VCaP (cell line): ENCODE measurements at regions not wholly inside any gene's neighbourhood (a gene's known extent, or its start where the extent isn't known, plus 50 kb on each side); places are given as distances from the start of the nearest gene placed in this dataset.

Experiments
- H3K27ac ChIP-seq: fragments of 450-650 bp; 2 replicates; pipeline ENCODE4 v1.5.1; 2017
- TF ChIP-seq, protein P1 (sequence below): fragments of 450-650 bp; conservative IDR thresholded peaks from 2 replicates; pipeline ENCODE4 v1.5.1; 2017; ENCODE audit warnings: mild to moderate bottlenecking, moderate library complexity

DNA sequence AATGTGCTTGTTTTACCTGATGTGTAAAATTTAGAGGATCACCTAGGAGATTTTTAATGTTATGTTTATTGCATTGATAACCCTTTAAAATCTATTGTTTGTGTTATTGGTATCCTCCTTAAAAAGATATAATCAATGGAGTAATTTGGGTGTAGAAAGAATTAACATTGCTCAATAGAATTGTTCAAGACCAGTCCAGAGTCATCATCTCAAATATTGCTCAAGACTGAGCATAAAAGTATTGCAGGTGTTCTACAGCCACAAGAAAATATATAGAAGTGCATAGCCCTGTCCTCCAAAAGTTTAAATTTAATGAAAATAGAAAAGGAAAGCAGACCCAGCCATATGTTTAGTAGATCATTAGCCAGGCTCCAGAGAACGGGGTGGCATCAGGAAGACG is 102.5 kb upstream of the ARID2 start:
- no peak overlapping the region for H3K27ac ChIP-seq

GRCh38 chr12:45627407-45628069 is 102.0 kb upstream of the ARID2 start:
- TF ChIP-seq, protein P1, sequence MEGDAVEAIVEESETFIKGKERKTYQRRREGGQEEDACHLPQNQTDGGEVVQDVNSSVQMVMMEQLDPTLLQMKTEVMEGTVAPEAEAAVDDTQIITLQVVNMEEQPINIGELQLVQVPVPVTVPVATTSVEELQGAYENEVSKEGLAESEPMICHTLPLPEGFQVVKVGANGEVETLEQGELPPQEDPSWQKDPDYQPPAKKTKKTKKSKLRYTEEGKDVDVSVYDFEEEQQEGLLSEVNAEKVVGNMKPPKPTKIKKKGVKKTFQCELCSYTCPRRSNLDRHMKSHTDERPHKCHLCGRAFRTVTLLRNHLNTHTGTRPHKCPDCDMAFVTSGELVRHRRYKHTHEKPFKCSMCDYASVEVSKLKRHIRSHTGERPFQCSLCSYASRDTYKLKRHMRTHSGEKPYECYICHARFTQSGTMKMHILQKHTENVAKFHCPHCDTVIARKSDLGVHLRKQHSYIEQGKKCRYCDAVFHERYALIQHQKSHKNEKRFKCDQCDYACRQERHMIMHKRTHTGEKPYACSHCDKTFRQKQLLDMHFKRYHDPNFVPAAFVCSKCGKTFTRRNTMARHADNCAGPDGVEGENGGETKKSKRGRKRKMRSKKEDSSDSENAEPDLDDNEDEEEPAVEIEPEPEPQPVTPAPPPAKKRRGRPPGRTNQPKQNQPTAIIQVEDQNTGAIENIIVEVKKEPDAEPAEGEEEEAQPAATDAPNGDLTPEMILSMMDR, result no peak
- no peak overlapping the region for H3K27ac ChIP-seq

More for the DNA sequence above, 102.5 kb upstream of the ARID2 start:
- TF ChIP-seq, protein P1, result no peak

DNA sequence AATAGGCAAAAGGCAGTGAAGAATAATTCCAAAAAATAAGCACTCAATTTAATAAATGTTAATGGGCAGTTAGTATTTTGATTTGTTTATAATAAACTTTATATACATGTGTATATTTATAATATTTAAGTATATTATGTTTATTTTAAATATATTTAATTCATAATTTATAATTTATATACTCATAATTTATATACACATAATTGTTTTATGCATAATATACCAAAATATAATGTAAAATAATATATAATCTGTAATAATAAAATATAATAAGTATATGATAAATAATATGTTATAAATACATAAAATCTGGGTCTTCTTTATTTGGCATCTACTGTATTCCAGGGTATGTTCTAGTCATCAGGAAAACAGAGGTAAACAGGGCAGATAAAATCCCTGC is 100.2 kb upstream of the ARID2 start:
- no peak overlapping the region for H3K27ac ChIP-seq
- TF ChIP-seq, protein P1, result no peak

GRCh38 chr12:45633733-45634132 is 95.8 kb upstream of the ARID2 start:
- TF ChIP-seq, protein P1, result no peak
- no peak overlapping the region for H3K27ac ChIP-seq

DNA sequence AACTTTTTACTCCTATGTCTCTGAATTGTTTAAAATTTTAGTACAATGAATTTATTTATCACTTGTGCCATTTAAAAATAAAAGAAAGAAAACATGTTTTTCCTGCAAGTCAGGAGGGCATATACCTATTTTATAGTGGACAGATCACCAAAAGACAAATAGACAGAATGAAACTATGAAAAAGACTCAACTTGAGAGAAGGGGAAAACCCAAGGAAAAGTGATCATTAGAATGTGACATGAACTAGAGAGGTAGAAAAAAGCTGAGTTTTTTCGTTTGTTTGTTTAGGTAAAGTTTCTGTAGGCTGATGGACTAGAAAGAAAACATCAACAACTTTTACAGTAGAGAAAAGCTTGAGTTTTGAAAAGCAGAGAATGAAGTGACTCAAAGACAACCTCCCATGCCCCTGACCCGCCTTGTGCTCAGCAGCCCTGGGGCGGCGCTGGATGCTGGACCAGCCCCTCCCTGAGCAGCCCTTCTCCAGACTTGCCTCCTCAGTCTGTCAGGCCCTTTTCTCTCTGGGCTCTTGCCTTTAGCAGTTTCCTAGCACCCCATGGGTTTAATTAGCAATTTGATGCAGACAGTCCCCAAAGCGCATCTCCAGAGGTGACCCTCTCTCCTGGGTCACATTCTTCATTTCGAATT is 95.1 kb upstream of the ARID2 start:
- no peak overlapping the region for H3K27ac ChIP-seq
- TF ChIP-seq, protein P1, result no peak

GRCh38 chr12:45637242-45637641 is 92.3 kb upstream of the ARID2 start:
- H3K27ac ChIP-seq, result no peak overlapping the region
- TF ChIP-seq, protein P1, result no peak

GRCh38 chr12:45637706-45638105 is 91.8 kb upstream of the ARID2 start:
- no peak overlapping the region for H3K27ac ChIP-seq
- TF ChIP-seq, protein P1, result no peak
